ENCODE measurements at regions not wholly inside any gene's neighbourhood (a gene's known extent, or its start where the extent isn't known, plus 50 kb on each side); places are given as distances from the start of the nearest gene placed in this dataset.

DNA sequence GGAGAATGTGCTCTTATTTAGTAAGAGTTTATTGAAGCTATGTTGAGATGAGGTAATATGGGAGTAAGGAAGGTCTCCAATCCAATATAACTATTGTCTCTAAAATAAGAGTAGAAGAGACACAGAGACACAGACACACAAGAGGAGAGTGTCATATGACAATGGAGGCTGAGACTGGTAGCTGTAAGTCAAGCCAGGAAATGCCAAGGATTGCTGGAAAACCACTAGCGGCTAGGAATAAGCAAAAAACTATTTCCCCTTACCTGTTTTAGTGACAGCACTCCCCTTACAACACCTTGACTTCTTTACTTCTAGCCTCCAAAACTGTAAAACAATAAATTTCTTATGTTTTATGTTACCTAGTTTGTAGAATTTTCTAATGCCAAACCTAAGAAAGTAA, 1652.8 kb downstream of the LRRC4C start:
- TF ChIP-seq EZH2phosphoT487 (IDR thresholded peaks at IDR 0.05; ENCODE audit: borderline replicate concordance, low read depth, low read length) (no peak), CTCF (conservative IDR thresholded peaks at IDR 0.05; ENCODE audit: low read length) (no peak)
- no peaks in the 10 kb centered on the region for H3K36me3 ChIP-seq (ENCODE audit: insufficient read depth, low read length)
- no peaks in the 10 kb centered on the region for H3K9me3 ChIP-seq (ENCODE audit: low read length)
- H3K9me2 ChIP-seq (ENCODE audit: insufficient read depth, low read length) = no peaks in the 10 kb centered on the region
- no TSS peak for BruUV-seq (replicated peaks)
- H3K4me2 ChIP-seq (ENCODE audit: low read length) = no peak overlapping the region
- no peak overlapping the region for H2AFZ ChIP-seq (ENCODE audit: low read length)
- no peaks in the 10 kb centered on the region for H4K20me1 ChIP-seq (ENCODE audit: insufficient read depth, low read length)
- no peaks in the 10 kb centered on the region for H3K79me2 ChIP-seq (ENCODE audit: insufficient read depth, low read depth, low read length)
- intact Hi-C loops (cut with micrococcal nuclease; ENCODE audit: unreplicated experiment) = no loop called here
- no peak overlapping the region for H3K27ac ChIP-seq (ENCODE audit: low read depth, low read length, poor library complexity, severe bottlenecking)
- no peak for DNase-seq (ENCODE audit: low spot score)
- H3K4me3 ChIP-seq (ENCODE audit: low read depth, low read length, poor library complexity, severe bottlenecking) = no peak overlapping the region
- POLR2A ChIA-PET = no interaction called here
- CTCF ChIA-PET (ENCODE audit: unreplicated experiment) = no interaction called here
- H3K4me1 ChIP-seq (ENCODE audit: insufficient read depth, low read length, poor library complexity, severe bottlenecking) = no peaks in the 10 kb centered on the region

DNA sequence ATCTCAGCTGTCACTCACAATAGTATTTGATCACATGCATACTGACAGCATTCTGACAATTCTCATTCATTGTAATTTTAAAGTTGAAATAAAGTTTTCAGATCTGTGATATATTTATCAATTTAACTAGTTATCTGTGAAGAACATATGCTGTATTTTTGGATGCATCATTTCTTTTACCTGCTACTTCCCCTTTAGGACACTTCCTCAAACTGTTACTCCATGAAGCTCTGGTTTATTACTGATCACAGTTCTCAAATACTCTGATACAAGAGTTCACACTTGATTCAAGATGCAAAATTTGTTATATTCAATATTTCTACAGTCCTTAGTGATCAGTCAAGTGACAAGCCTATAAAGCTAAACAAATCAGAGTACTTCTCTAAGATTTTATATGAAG, 1655.2 kb downstream of the LRRC4C start:
- Histone ChIP-seq H3K9me2 (ENCODE audit: insufficient read depth, low read length) (no peaks in the 10 kb centered on the region), H2AFZ (ENCODE audit: low read length) (no peak overlapping the region), H3K9me3 (ENCODE audit: low read length) (no peaks in the 10 kb centered on the region), H3K4me3 (ENCODE audit: low read depth, low read length, poor library complexity, severe bottlenecking) (no peak overlapping the region), H4K20me1 (ENCODE audit: insufficient read depth, low read length) (no peaks in the 10 kb centered on the region), H3K36me3 (ENCODE audit: insufficient read depth, low read length) (no peaks in the 10 kb centered on the region), H3K4me1 (ENCODE audit: insufficient read depth, low read length, poor library complexity, severe bottlenecking) (no peaks in the 10 kb centered on the region), H3K27ac (ENCODE audit: low read depth, low read length, poor library complexity, severe bottlenecking) (no peak overlapping the region), H3K79me2 (ENCODE audit: insufficient read depth, low read depth, low read length) (no peaks in the 10 kb centered on the region), H3K4me2 (ENCODE audit: low read length) (no peak overlapping the region)
- intact Hi-C loops (cut with micrococcal nuclease; ENCODE audit: unreplicated experiment) = no loop called here
- ChIA-PET POLR2A (interaction anchor here (0.6 kb wide), 1 partner anchor 263 kb away, joined by 3 read pairs; no protein-coding TSS in a partner anchor), CTCF (ENCODE audit: unreplicated experiment) (no interaction called here)
- no TSS peak for BruUV-seq (replicated peaks)
- DNase-seq (ENCODE audit: low spot score) = no peak
- no peak for TF ChIP-seq CTCF (conservative IDR thresholded peaks at IDR 0.05; ENCODE audit: low read length)
- no peak for TF ChIP-seq EZH2phosphoT487 (IDR thresholded peaks at IDR 0.05; ENCODE audit: borderline replicate concordance, low read depth, low read length)

DNA sequence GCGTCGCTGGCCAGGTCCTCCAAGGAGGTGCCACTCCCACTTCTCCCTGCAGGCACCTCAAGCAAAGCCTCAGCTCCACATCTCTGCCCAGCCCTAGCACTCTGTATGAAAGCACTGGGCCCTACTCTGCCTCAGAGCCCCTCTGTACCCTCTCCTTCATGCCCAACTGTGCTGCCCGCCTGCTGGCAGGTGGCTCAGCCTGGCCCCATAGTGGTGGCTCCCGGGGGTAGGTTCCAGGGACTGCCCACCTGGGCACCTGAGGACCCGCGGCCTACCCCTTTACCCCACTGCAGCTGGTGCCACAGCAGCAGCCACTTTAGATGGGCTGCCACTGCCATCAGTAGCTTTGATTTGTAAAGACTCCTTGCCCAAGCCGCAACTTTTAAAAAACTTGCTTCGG, 1672.8 kb downstream of the LRRC4C start:
- Histone ChIP-seq H3K4me2 (ENCODE audit: low read length) (no peak overlapping the region), H2AFZ (ENCODE audit: low read length) (no peak overlapping the region), H3K27ac (ENCODE audit: low read depth, low read length, poor library complexity, severe bottlenecking) (no peak overlapping the region), H3K4me1 (ENCODE audit: insufficient read depth, low read length, poor library complexity, severe bottlenecking) (no peaks in the 10 kb centered on the region), H3K36me3 (ENCODE audit: insufficient read depth, low read length) (no peaks in the 10 kb centered on the region), H3K9me3 (ENCODE audit: low read length) (0 out of 2 replicates have a peak, but pooled peaks cover 2% of the 10 kb centered on the region), H3K9me2 (ENCODE audit: insufficient read depth, low read length) (no peaks in the 10 kb centered on the region), H4K20me1 (ENCODE audit: insufficient read depth, low read length) (no peaks in the 10 kb centered on the region), H3K4me3 (ENCODE audit: low read depth, low read length, poor library complexity, severe bottlenecking) (no peak overlapping the region), H3K79me2 (ENCODE audit: insufficient read depth, low read depth, low read length) (no peaks in the 10 kb centered on the region)
- intact Hi-C loops (cut with micrococcal nuclease; ENCODE audit: unreplicated experiment) = no loop called here
- TF ChIP-seq EZH2phosphoT487 (IDR thresholded peaks at IDR 0.05; ENCODE audit: borderline replicate concordance, low read depth, low read length) (no peak), CTCF (conservative IDR thresholded peaks at IDR 0.05; ENCODE audit: low read length) (no peak)
- no TSS peak for BruUV-seq (replicated peaks)
- DNase-seq (ENCODE audit: low spot score) = no peak
- CTCF ChIA-PET (ENCODE audit: unreplicated experiment) = no interaction called here
- POLR2A ChIA-PET = no interaction called here
